AG09319 (cell line): ENCODE measurements at regions not wholly inside any gene's neighbourhood (a gene's known extent, or its start where the extent isn't known, plus 50 kb on each side); places are given as distances from the start of the nearest gene placed in this dataset.

Experiments
- DNase-seq: peaks from one replicate; pipeline ENCODE4 v3.0.0-alpha.2; 2010; ENCODE audit warnings: low read depth; ENCODE audit errors: extremely low read depth
- CTCF ChIP-seq: IDR thresholded peaks from 2 replicates; pipeline ENCODE4 v1.5.1; 2011; ENCODE audit warnings: low read depth, mild to moderate bottlenecking, inconsistent platforms, low read length, moderate library complexity

GRCh38 chr6:6931071-6932025 lies 176.4 kb upstream of the RREB1 start:
- no peak for TF ChIP-seq CTCF
- DNase-seq, result no peak

GRCh38 chr6:6932341-6932740 lies 175.4 kb upstream of the RREB1 start:
- no peak for TF ChIP-seq CTCF
- DNase-seq, result no peak

GRCh38 chr6:6932968-6933367 lies 174.8 kb upstream of the RREB1 start:
- DNase-seq, result no peak
- TF ChIP-seq CTCF, result no peak

- no peak for DNase-seq
- no peak for TF ChIP-seq CTCF
Measured at GRCh38 chr6:6940031-6941025, 167.4 kb upstream of the RREB1 start.

GRCh38 chr6:6941201-6941600 lies 166.6 kb upstream of the RREB1 start:
- no peak for DNase-seq
- TF ChIP-seq CTCF, result no peak

GRCh38 chr6:6942091-6942490 lies 165.7 kb upstream of the RREB1 start:
- TF ChIP-seq CTCF, result no peak

GRCh38 chr6:6942831-6943230 lies 164.9 kb upstream of the RREB1 start:
- no peak for DNase-seq
- TF ChIP-seq CTCF, result no peak

More at GRCh38 chr6:6942091-6942490, 165.7 kb upstream of the RREB1 start:
- no peak for DNase-seq
